ENCODE measurements at regions not wholly inside any gene's neighbourhood (a gene's known extent, or its start where the extent isn't known, plus 50 kb on each side); places are given as distances from the start of the nearest gene placed in this dataset.

DNA sequence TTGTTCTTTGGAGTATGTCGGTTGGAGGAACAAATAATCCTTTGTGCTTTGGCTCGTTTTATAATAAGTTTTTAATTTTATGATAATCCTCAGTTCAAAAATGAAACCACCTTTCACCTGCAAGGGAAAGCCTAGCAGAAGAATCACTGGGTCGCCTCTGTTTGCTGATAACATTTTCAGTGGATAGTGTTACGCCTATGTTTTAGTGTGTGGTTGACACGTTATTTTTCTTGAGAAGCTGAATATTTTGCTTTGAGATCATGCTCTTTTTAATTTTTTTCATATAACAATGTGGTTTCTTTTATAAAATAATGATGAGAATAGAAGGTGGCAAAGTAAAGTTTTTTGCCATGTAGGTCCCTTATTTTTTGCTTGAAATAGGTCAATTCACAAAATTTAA, 172.7 kb upstream of the ZEB2 start:
- Histone ChIP-seq H3K27ac (replicated peaks) (peak overlapping the region; percentile 8; the same call in 1 of the 2 replicates), H3K27me3 (ENCODE audit: insufficient read depth, poor library complexity, severe bottlenecking) (no peaks in the 10 kb centered on the region), H3K4me3 (replicated peaks; ENCODE audit: insufficient read depth, low read length) (no peak overlapping the region)
- no peak for TF ChIP-seq GABPA (IDR thresholded peaks at IDR 0.05; ENCODE audit: low read depth)
- TF ChIP-seq, protein P1, sequence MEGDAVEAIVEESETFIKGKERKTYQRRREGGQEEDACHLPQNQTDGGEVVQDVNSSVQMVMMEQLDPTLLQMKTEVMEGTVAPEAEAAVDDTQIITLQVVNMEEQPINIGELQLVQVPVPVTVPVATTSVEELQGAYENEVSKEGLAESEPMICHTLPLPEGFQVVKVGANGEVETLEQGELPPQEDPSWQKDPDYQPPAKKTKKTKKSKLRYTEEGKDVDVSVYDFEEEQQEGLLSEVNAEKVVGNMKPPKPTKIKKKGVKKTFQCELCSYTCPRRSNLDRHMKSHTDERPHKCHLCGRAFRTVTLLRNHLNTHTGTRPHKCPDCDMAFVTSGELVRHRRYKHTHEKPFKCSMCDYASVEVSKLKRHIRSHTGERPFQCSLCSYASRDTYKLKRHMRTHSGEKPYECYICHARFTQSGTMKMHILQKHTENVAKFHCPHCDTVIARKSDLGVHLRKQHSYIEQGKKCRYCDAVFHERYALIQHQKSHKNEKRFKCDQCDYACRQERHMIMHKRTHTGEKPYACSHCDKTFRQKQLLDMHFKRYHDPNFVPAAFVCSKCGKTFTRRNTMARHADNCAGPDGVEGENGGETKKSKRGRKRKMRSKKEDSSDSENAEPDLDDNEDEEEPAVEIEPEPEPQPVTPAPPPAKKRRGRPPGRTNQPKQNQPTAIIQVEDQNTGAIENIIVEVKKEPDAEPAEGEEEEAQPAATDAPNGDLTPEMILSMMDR (IDR thresholded peaks at IDR 0.05; ENCODE audit: insufficient read depth, low read length) = no peak
- no peak for TF ChIP-seq POLR2AphosphoS5 (IDR thresholded peaks at IDR 0.05; ENCODE audit: low read depth)
- DNase-seq (ENCODE audit: low read depth in 1 of 2, low spot score in 1 of 2) = no peak

- Histone ChIP-seq H3K4me3 (replicated peaks; ENCODE audit: insufficient read depth, low read length) (no peak overlapping the region), H3K27me3 (ENCODE audit: insufficient read depth, poor library complexity, severe bottlenecking) (no peaks in the 10 kb centered on the region), H3K27ac (replicated peaks) (no peak overlapping the region)
- DNase-seq (ENCODE audit: low read depth in 1 of 2, low spot score in 1 of 2) = no peak
- TF ChIP-seq GABPA (IDR thresholded peaks at IDR 0.05; ENCODE audit: low read depth) (no peak), REST (IDR thresholded peaks at IDR 0.05; ENCODE audit: insufficient replicate concordance, low read depth) (no peak), POLR2AphosphoS5 (IDR thresholded peaks at IDR 0.05; ENCODE audit: low read depth) (no peak), SPI1 (IDR thresholded peaks at IDR 0.05; ENCODE audit: borderline replicate concordance, low read depth) (no peak)
- TF ChIP-seq, protein P1 (IDR thresholded peaks at IDR 0.05; ENCODE audit: insufficient read depth, low read length) = no peak
Observed at GRCh38 chr2:144690771-144691170, 170.9 kb upstream of the ZEB2 start.

GRCh38 chr2:144686518-144687215, 166.7 kb upstream of the ZEB2 start:
- Histone ChIP-seq H3K27ac (replicated peaks) (peak overlapping the region; percentile 62), H3K4me3 (replicated peaks; ENCODE audit: insufficient read depth, low read length) (no peak overlapping the region), H3K27me3 (ENCODE audit: insufficient read depth, poor library complexity, severe bottlenecking) (no peaks in the 10 kb centered on the region)
- DNase-seq (ENCODE audit: low read depth in 1 of 2, low spot score in 1 of 2) = peak; percentile 73 to 86
- TF ChIP-seq REST (IDR thresholded peaks at IDR 0.05; ENCODE audit: insufficient replicate concordance, low read depth) (no peak), GABPA (IDR thresholded peaks at IDR 0.05; ENCODE audit: low read depth) (no peak), POLR2AphosphoS5 (IDR thresholded peaks at IDR 0.05; ENCODE audit: low read depth) (no peak; the same call in 1 of the 2 replicates), SPI1 (IDR thresholded peaks at IDR 0.05; ENCODE audit: borderline replicate concordance, low read depth) (peak; percentile 83)

DNA sequence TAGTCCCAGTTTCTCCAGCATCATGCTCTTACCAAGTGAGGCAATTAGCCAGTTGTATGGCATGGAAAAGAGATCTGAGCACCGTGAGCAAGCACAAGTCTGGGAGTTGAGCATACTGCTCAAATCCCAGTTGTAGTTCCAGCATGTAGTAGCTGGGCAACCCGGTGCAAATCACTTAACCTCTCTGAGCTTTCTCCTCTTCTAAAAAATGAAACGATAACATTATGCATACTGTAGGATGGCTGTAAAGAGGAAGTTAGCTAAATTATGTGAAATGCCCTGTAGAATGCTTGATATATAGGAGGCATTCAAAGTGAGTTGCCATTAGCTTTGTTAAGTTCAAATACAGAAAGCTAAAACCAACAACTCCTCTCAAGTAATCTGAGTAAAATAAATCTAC, 164.0 kb upstream of the ZEB2 start:
- Histone ChIP-seq H3K4me3 (replicated peaks; ENCODE audit: insufficient read depth, low read length) (no peak overlapping the region), H3K27ac (replicated peaks) (peak overlapping the region; percentile 60), H3K27me3 (ENCODE audit: insufficient read depth, poor library complexity, severe bottlenecking) (no peaks in the 10 kb centered on the region)
- TF ChIP-seq REST (IDR thresholded peaks at IDR 0.05; ENCODE audit: insufficient replicate concordance, low read depth) = no peak
- TF ChIP-seq POLR2AphosphoS5 (IDR thresholded peaks at IDR 0.05; ENCODE audit: low read depth) = no peak
- no peak for TF ChIP-seq GABPA (IDR thresholded peaks at IDR 0.05; ENCODE audit: low read depth)
- TF ChIP-seq SPI1 (IDR thresholded peaks at IDR 0.05; ENCODE audit: borderline replicate concordance, low read depth) = no peak
- TF ChIP-seq, protein P1 (IDR thresholded peaks at IDR 0.05; ENCODE audit: insufficient read depth, low read length) = no peak
- DNase-seq (ENCODE audit: low read depth in 1 of 2, low spot score in 1 of 2) = no peak

All from HL-60 (cell line).